KBM-7 (cell line): ENCODE measurements at regions not wholly inside any gene's neighbourhood (a gene's known extent, or its start where the extent isn't known, plus 50 kb on each side); places are given as distances from the start of the nearest gene placed in this dataset.
"Not testable (repeated sequence)": the region's sequence is repeated elsewhere in the genome, so short reads cannot be mapped to it uniquely, and the experiment has no call there.

Source experiments
- DNase-seq: peaks from one replicate; pipeline ENCODE4 v3.0.0-alpha.2; 2015
- in situ Hi-C: fragments of 300-500 bp; cut with MboI; formaldehyde crosslinking; loops from 2 replicates; pipeline ENCODE4 v1.14.3; 2020; ENCODE audit warnings: low sequenced_read_pairs, low pct_unique_long_range_greater_than_20kb, mixed read lengths

DNA sequence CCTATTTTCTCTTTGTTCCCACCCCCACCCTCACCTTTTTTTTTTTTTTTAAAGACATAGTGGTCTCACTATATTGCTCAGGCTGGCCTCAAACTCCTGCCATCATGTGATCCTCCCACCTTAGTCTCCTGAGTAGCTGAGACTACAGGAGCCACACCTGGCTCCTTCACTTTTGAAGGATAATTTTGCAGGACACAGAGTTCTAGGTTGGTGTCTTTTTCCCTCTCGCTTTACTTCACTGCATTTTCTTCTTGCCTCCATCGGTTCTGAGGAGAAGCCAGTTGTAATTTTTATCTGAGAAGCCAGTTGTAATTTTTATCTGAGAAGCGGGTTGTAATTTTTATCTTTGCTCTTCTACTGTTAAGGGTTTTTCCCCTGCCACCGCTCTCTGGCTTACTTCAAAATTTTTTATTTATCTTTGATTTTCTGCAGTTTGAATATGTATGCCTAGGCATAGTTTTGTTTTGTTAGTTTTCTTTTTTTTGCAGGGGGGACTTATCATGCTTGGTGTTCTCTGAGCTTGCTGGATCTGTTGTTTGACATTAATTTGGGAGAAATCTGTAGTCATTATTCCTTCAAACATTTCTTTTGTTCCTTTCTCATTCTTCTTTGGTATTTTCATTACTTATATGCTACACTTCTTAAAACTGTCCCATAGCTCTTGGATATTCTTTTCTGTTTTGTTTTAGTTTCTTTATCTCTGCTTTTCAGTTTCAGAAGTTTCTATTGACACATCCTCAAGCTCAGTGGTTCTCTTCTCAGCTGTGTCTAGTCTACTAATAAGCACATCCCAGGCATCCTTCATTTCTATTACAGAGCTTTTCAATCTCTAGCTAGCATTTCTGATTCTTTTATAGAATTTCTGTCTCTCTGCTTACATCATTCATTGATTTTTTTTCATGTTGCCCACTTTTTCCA, 148.2 kb upstream of the CHD1 start:
- in situ Hi-C loops: no loop called here

DNA sequence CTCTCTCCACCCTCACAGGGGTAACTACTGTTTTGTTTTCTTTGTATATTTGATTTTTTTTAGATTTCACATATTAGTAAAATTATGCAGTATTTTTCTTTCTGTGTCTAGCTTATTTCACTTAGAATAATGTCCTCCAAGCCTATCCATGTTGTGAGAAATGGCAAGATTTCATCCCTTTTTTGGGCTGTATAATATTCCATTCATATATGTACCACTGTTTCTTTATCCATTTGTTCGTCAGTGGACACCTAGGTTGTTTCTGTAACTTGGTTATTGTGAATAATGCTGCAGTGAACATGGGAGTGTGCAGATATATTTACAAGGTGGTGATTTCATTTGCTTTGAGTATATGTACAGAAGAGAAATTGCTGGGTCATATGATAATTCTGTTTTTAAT, 144.0 kb upstream of the CHD1 start:
- in situ Hi-C loops: no loop called here
- no peak for DNase-seq

More for the DNA sequence above, 148.2 kb upstream of the CHD1 start:
- DNase-seq: no peak

DNA sequence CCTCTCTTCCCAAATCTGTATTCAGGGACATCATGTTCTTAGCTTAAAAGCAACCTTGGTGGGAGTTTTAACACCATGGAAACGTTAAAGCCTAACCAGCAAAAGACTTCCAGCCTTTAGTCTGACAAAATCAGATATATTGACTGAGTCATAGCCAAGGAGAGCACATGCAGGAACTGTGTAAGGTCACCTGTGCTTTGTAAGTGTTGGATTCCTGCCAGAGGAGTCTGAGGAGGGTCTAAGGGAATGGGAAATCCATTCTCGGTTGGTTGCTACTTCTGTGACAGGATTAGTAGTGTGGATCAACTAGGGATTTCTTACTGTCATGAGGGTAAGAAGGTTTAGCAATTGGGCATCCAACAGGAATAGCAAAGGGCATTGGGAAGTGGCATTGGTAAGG, 142.0 kb upstream of the CHD1 start:
- in situ Hi-C loops: no loop called here
- no peak for DNase-seq

DNA sequence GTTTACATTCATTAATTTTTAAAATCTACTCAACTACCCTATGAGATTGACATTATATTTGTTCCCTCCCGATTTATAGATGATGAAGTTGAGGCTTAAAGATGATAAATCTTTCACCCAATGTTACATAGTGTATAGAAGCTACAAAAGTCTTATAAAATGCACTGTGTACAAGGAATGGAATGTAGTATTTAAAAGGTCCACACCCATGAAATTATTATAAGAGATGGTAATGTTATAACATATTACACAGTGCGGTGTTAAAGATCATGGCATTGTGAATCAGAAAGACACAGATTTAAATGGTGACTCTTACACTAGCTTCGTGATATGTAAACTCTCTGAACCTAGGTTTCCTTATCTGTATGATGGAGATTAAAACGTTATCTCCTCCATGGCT, 141.6 kb upstream of the CHD1 start:
- in situ Hi-C loops: no loop called here
- no peak for DNase-seq

DNA sequence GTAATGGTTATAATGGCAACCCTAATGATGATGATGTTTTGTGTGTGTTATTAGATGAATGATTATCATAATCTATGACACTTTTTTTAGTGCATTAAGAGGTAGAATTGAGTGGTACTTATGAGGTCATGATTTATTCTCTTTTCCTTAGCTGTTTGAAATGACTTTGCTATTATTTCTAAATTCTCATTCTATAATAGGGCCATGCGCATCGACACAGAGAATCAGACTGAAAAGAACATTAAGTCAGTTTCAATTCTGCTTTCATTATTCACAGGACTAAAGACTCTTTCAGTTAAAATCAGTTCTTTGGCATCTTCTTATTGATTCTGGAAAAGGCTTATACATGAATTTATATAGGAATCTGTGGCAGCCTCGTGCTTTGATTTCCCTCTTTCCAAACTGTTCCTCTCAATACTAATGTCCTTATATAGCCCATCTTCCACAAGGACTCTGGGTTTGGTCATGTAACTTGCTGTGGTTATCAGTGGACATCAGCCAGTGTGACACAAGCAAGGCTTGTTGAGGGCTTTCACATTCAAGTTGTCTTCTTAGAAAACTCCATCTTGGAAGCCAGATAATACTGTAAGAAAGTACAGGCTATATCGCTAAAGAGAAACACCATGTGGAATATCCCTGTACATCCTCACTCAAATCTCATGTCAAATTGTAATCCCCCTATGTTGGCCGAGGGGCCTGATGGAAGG, 140.3 kb upstream of the CHD1 start:
- in situ Hi-C loops: no loop called here
- DNase-seq: no peak

DNA sequence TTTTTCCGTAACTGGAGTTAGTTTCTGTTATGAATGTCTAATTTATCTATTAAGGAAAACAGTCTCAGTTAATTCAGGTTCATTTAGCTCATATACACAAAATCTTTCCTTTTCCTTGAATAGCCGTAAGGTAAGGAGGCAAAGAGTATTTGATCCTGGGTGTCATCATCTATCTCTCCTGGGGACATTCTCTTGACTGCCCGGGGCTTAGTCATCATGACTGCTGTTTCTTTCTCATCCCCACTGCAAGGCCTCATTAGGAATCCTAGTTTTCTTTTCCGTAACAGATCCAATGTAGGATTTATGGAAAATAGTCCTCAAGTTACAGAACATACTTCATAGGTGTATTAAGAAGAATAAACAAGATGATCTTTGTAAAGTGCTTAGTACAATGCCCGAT, 134.9 kb upstream of the CHD1 start:
- DNase-seq: no peak
- in situ Hi-C loops: no loop called here

DNA sequence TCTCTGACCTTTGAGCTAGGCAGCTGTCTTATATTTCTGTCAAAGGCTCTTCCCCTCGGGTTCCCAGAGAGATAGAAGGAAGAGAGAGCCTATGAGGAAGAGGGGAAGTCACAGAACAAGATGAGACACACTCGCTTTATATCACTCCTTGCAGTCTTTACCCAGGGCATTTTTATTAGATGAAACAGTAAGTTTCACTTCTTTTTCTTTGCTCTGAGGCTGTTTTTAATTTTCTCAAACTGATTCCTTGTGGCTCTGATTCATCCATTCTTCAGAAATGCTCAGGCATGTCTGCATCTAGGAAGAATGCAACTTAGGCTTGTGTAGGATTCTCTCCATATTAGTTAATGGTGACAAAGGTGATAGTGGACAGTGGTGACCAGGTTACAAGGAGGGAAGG, 132.9 kb upstream of the CHD1 start:
- in situ Hi-C loops: no loop called here
- no peak for DNase-seq

DNA sequence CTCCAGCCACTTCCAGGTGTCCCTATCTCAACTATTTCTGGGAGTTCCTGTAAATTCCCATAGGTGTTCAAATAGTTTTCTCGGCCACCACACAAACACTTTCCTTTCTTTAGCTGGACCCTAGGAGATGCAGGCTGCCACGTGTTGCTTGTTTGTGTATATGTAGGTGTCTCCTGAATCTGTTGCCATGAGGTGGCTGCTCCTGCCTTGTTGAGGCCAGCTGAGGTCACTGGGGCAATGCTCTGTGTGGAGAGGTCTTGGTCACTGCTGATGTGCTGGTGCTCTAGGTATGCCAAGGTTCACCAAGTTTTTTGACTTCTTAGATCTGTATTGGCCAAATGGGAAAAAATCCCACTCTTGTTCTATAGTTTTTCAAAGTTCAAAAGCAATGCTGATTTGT, 132.5 kb upstream of the CHD1 start:
- no peak for DNase-seq
- in situ Hi-C loops: no loop called here

DNA sequence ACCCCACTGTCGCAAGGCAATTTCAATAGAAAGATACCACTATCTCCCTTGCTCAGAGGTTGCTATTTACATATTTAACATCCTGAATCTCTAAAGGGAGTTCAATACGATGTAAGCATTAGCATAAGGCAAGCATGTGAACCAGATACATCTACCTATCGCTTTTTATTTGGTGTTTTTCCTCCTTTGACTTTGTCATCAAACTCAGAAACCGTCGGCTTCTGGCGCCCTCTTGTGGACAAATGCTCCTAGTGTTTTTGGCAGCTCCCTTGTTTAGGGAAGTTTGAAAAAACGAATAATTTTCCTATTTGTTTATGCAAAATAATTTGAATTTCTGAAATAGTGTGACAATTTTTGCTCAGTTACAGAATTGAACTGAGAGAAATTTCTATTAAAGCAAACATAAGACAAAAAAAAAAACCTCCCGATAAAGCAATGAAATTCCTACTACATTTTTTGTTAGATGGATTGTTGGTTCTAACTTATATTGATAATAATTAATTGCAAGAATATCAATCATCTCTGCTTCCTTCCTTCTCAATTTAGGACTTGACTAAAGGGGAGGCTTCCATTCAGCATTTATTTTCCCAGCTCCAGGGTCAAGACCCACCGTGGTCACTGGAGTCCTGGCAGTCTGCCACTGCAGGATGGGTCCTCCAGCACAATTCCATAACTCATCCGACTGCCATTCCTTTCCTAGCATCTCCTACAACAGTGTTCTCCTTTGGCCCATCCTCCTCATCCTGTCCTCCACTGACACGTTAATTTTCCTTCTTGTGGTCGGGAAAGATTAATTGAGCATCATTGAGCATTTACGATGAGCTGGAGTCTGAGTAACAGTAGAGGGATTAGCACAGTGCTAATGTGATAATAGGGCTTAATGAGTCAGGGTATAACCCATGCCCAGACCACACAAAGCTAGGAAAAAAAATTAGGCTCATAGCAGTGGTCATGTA, 131.8 kb upstream of the CHD1 start:
- in situ Hi-C loops: no loop called here
- DNase-seq: peak; percentile 80

DNA sequence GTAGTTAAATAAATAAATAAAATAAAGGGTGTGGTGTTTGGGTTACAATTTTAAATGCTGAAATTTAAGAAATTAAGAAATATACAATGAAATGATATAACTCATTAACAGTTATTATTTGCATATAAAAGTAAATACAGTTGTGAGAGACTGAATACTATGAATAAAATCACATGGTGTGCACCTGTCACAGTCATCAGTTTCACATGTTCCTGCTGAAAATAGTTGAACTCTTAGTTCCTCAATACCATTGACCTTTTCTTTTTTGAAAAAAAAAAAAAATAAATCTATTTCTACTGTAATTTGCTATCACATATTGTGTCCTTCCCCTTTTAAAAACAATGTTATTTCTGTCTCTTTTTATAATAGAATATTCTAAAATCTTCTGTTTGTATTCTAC, 130.9 kb upstream of the CHD1 start:
- DNase-seq: no peak
- in situ Hi-C loops: no loop called here

DNA sequence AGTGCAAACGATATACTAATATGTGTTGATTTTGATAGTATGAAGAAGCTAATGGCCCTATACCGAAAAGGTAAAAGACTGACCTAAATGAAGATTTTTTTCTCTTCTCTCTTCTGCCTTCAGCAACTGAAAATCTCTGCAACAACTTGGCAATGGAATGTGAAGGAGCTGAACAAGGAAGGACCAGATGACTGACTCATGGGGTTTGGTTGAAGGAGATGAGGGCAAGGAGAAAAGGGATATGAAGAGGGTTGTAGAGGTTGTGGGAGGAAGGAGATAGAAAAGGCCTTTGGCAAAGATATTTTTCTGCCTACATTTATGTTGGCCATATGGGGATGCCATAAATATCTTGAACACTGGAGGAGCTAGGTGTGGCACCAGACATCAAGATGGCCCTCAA, 129.7 kb upstream of the CHD1 start:
- in situ Hi-C loops: no loop called here
- DNase-seq: no peak

DNA sequence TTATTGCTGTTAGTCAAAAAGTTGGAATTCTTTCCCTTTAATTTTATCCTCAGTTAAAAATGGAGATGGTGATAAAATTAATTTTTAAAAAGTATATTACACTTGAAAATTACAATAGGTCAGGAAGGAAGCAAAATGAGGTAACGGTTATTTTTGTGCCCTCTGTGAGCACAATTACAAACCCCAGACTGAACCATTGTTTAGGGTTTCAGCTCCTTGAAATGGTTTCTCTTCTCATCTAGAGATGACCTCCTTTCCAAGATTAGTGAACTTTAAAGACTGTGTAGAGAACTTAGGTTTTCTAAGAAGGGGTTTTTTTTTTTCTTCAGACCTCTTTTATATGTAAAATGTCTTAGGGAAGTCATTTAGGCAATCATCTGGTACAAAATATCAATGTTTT, 126.2 kb upstream of the CHD1 start:
- in situ Hi-C loops: no loop called here
- DNase-seq: no peak

DNA sequence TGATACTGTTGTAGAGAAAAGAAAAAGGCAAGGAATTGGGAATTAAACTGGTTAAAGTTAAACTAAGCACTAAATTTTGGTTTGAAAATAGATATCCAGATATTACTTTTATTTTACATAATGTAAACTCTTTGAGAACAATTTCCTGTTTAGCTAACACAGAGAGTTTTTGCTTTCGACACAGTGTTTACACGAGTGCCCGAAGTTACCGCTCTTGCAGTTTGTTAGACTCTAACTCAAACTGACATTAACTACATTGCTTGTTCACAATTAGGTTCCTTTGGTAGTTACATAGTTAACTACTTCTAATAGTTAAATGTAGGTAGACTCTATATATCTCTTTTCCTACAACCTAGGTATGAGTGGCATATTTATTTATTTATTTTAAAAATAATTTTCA, 117.1 kb upstream of the CHD1 start:
- in situ Hi-C loops: no loop called here

DNA sequence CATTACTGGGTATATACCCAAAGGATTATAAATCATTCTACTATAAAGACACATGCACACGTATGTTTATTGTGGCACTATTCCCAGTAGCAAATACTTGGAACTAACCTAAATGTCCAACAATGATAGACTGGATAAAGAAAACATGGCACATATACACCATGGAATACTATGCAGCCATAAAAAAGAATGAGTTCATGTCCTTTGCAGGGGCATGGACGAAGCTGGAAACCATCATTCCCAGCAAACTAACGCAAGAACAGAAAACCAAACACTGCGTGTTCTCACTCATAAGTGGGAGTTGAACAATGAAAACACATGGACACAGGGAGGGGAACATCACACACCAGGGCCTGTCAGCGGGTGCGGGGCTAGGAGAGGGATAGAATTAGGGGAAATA, 114.5 kb upstream of the CHD1 start:
- DNase-seq, in situ Hi-C loops: not testable (repeated sequence)

More for the DNA sequence above, 117.1 kb upstream of the CHD1 start:
- no peak for DNase-seq

DNA sequence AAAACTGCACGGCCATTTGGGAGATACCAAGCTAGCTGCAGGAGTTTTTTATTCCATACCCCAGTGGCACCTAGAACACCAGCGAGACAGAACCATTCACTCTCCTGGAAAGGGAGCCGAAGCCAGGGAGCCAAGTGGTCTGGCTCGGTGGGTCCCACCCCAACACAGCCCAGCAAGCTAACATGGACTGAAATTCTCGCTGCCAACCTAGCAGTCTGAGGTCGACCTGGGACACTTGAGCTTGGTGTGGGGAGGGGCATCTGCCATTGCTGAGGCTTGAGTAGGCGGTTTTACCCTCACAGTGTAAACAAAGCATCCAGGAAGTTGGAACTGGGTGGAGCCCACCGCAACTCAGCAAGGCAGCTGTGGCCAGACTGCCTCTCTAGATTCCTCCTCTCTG, 108.9 kb upstream of the CHD1 start:
- in situ Hi-C loops: loop anchor here (10.0 kb wide), 1 partner anchor 113 kb away; the partner anchor contains the start of gene CHD1
- no peak for DNase-seq

DNA sequence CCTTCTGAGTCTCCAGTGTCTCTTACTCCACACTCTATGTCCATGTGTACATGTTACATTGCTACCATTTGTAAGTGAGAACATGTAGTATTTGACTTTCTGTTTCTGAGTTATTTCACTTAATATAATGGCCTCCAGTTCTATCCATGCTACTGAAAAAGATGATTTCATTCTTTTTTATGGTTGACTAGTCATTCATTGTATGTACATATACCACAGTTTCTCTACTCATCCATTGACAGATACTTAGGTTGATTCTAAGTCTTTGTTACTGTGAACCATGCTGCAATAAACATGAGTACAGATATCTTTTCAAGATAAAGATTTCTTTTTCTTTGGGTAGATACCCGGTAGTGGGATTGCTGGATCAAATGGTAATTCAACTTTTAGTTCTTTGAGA, 107.1 kb upstream of the CHD1 start:
- in situ Hi-C loops: loop anchor here (10.0 kb wide), 1 partner anchor 111 kb away; the partner anchor contains the start of gene CHD1
- no peak for DNase-seq

DNA sequence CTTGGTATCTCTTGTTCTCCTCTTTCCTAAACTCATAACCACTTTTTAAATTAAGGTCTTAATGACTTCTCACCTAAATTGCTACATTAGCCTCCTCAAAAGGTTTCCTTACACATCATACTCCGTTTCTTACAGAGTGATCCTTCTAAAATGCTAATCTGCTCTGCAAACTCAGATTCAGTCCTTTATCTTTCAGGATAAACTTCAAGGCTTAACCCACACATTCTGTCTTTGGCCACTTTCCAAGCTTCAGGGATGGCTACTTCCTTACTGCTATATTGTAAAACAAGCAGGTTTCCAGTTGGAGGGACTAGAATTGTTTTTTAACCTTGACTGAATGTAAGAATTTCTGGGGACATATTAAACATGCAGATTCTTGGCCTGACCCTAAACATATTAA, 105.5 kb upstream of the CHD1 start:
- in situ Hi-C loops: loop anchor here (10.0 kb wide), 1 partner anchor 110 kb away; the partner anchor contains the start of gene CHD1
- DNase-seq: peak; percentile 30

DNA sequence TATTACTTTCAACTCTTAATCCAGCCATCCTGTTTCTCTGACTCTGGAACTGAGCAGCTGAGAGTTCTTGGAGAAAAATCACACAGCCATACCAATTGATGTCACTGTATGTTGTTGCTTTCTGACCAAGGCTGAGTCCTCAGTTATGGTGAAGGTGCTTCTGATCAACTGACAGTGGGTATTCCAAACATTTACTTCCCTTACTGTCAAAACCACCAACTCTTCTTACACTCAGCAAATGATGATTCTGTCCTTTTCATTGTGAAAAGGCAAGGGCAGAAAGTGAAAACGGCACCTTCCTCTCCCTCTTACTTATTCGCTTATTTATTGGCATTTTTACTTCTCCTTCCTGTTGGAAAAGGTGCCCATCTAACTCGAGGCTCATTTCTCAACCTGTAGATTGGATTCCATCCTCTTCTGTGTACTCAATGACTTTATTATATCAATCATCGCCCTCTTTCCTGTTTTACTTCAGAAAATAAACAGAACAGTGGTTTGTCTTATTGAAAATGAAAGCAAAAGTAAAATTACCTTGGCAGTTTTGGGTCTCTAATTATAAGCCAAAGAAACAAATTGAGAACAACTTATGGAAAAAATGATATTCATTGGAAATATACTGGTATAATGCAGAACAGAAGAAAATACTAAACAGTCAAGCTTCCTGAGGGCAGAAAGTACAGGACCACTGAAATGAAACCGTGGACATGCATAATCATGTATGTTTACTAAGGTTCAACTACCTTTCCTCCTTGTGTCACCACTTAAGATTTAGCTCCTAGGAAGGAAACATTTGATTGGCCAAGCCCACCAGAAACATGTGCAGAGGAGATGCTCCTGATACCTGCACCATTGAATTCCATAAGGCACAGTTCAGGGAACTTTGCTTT, 104.5 kb upstream of the CHD1 start:
- peak; percentile 29 for DNase-seq
- in situ Hi-C loops: loop anchor here (10.0 kb wide), 1 partner anchor 108 kb away; the partner anchor contains the start of gene CHD1
